NT2/D1 (cell line): ENCODE measurements at regions not wholly inside any gene's neighbourhood (a gene's known extent, or its start where the extent isn't known, plus 50 kb on each side); places are given as distances from the start of the nearest gene placed in this dataset.

Experiments used
- DNase-seq: peaks from one replicate; pipeline ENCODE4 v3.0.0-alpha.2; 2011; ENCODE audit warnings: low read depth, low spot score
- H3K27me3 ChIP-seq: 2 replicates; pipeline ENCODE4 v1.6.0; 2011; ENCODE audit warnings: mild to moderate bottlenecking; ENCODE audit not compliant: insufficient read length, insufficient read depth
- H3K36me3 ChIP-seq: 2 replicates; pipeline ENCODE4 v1.6.1; 2011; ENCODE audit warnings: mild to moderate bottlenecking, low read length, mixed read lengths; ENCODE audit not compliant: insufficient read depth, insufficient read length
- H3K4me1 ChIP-seq: 2 replicates; pipeline ENCODE4 v1.5.1; 2011; ENCODE audit not compliant: insufficient read depth, insufficient read length
- H3K4me3 ChIP-seq: 2 replicates; pipeline ENCODE4 v1.5.1; 2011; ENCODE audit warnings: low read depth; ENCODE audit not compliant: insufficient read length
- H3K9ac ChIP-seq: 2 replicates; pipeline ENCODE4 v1.6.0; 2011; ENCODE audit warnings: low read depth; ENCODE audit not compliant: insufficient read length
- H3K9me3 ChIP-seq: 2 replicates; pipeline ENCODE4 v1.5.1; 2011; ENCODE audit warnings: mild to moderate bottlenecking, low read length; ENCODE audit not compliant: insufficient read depth
- SUZ12 ChIP-seq: IDR thresholded peaks from 2 replicates; pipeline ENCODE4 v1.6.1; 2011; ENCODE audit not compliant: insufficient read length, insufficient read depth; ENCODE audit errors: extremely low read depth
- YY1 ChIP-seq: IDR thresholded peaks from 2 replicates; pipeline ENCODE4 v1.6.1; 2011; ENCODE audit not compliant: insufficient read length, insufficient read depth
- ZNF274 ChIP-seq: IDR thresholded peaks from 2 replicates; pipeline ENCODE4 v1.6.1; 2011; ENCODE audit warnings: mild to moderate bottlenecking, low read depth, low read length

GRCh38 chr9:115192280-115192679, 74.3 kb upstream of the TNC start:
- H3K4me1 ChIP-seq: no peaks in the 10 kb centered on the region
- no peak overlapping the region for H3K4me3 ChIP-seq
- no peaks in the 10 kb centered on the region for H3K36me3 ChIP-seq
- peaks cover 12% of the 10 kb centered on the region; the same call in 1 of the 2 replicates for H3K9me3 ChIP-seq
- H3K27me3 ChIP-seq: no peaks in the 10 kb centered on the region
- no peak for TF ChIP-seq ZNF274
- TF ChIP-seq SUZ12: no peak
- TF ChIP-seq YY1: no peak
- DNase-seq: no peak
- no peak overlapping the region for H3K9ac ChIP-seq

GRCh38 chr9:115192835-115193525, 75.0 kb upstream of the TNC start:
- DNase-seq: no peak
- H3K27me3 ChIP-seq: no peaks in the 10 kb centered on the region
- no peak overlapping the region for H3K4me3 ChIP-seq
- peaks cover under 1% of the 10 kb centered on the region for H3K4me1 ChIP-seq
- TF ChIP-seq SUZ12: no peak
- TF ChIP-seq ZNF274: no peak
- TF ChIP-seq YY1: no peak
- no peak overlapping the region for H3K9ac ChIP-seq
- H3K36me3 ChIP-seq: no peaks in the 10 kb centered on the region
- H3K9me3 ChIP-seq: peaks cover 12% of the 10 kb centered on the region; the same call in 1 of the 2 replicates

GRCh38 chr9:115193777-115194176, 75.8 kb upstream of the TNC start:
- DNase-seq: no peak
- no peak overlapping the region for H3K9ac ChIP-seq
- TF ChIP-seq ZNF274 (no peak), YY1 (no peak), SUZ12 (no peak)
- H3K9me3 ChIP-seq: peaks cover 12% of the 10 kb centered on the region; the same call in 1 of the 2 replicates
- no peak overlapping the region for H3K4me3 ChIP-seq
- H3K36me3 ChIP-seq: no peaks in the 10 kb centered on the region
- no peaks in the 10 kb centered on the region for H3K27me3 ChIP-seq
- peaks cover 4% of the 10 kb centered on the region for H3K4me1 ChIP-seq

GRCh38 chr9:115194216-115194615, 76.3 kb upstream of the TNC start:
- TF ChIP-seq SUZ12 (no peak), ZNF274 (no peak), YY1 (no peak)
- H3K27me3 ChIP-seq: no peaks in the 10 kb centered on the region
- DNase-seq: no peak
- H3K4me1 ChIP-seq: peaks cover 4% of the 10 kb centered on the region
- H3K4me3 ChIP-seq: no peak overlapping the region
- no peaks in the 10 kb centered on the region for H3K36me3 ChIP-seq
- peaks cover 12% of the 10 kb centered on the region; the same call in 1 of the 2 replicates for H3K9me3 ChIP-seq
- H3K9ac ChIP-seq: no peak overlapping the region

- no peak for TF ChIP-seq SUZ12
- TF ChIP-seq YY1: no peak
- no peak for TF ChIP-seq ZNF274
- H3K27me3 ChIP-seq: no peaks in the 10 kb centered on the region
- H3K4me3 ChIP-seq: no peak overlapping the region
- no peaks in the 10 kb centered on the region for H3K36me3 ChIP-seq
- no peak overlapping the region for H3K9ac ChIP-seq
- no peak for DNase-seq
- H3K4me1 ChIP-seq: peaks cover 4% of the 10 kb centered on the region
- peaks cover 12% of the 10 kb centered on the region; the same call in 1 of the 2 replicates for H3K9me3 ChIP-seq
Observed at GRCh38 chr9:115195912-115196311, 78.0 kb upstream of the TNC start.

- no peak for DNase-seq
- Histone ChIP-seq H3K4me3 (no peak overlapping the region), H3K9me3 (peaks cover 12% of the 10 kb centered on the region; the same call in 1 of the 2 replicates), H3K4me1 (peaks cover 4% of the 10 kb centered on the region), H3K36me3 (no peaks in the 10 kb centered on the region), H3K9ac (no peak overlapping the region), H3K27me3 (no peaks in the 10 kb centered on the region)
- TF ChIP-seq YY1 (no peak), SUZ12 (no peak), ZNF274 (no peak)
Observed at GRCh38 chr9:115196919-115197318, 79.0 kb upstream of the TNC start.

GRCh38 chr9:115198001-115198400, 80.0 kb upstream of the TNC start:
- Histone ChIP-seq H3K9ac (no peak overlapping the region), H3K4me3 (no peak overlapping the region), H3K36me3 (no peaks in the 10 kb centered on the region), H3K9me3 (peaks cover 12% of the 10 kb centered on the region; the same call in 1 of the 2 replicates), H3K27me3 (no peaks in the 10 kb centered on the region), H3K4me1 (peaks cover 4% of the 10 kb centered on the region)
- TF ChIP-seq ZNF274: no peak
- TF ChIP-seq YY1: no peak
- TF ChIP-seq SUZ12: no peak
- DNase-seq: no peak
